ENCODE measurements at regions not wholly inside any gene's neighbourhood (a gene's known extent, or its start where the extent isn't known, plus 50 kb on each side); places are given as distances from the start of the nearest gene placed in this dataset.

- TF ChIP-seq TAF1 (conservative IDR thresholded peaks at IDR 0.05) (no peak), RXRA (IDR thresholded peaks at IDR 0.05) (no peak), HNF4A (conservative IDR thresholded peaks at IDR 0.05) (no peak), ATF3 (IDR thresholded peaks at IDR 0.05) (no peak), SP1 (IDR thresholded peaks at IDR 0.05) (no peak), RAD21 (IDR thresholded peaks at IDR 0.05) (no peak), JUND (IDR thresholded peaks at IDR 0.05) (no peak), EGR1 (IDR thresholded peaks at IDR 0.05; ENCODE audit: low read depth in 2 of 2) (no peak), REST (IDR thresholded peaks at IDR 0.05) (no peak), GABPA (IDR thresholded peaks at IDR 0.05 in 1 of 2, conservative IDR thresholded peaks at IDR 0.05 in 1 of 2) (no peak), FOXA2 (IDR thresholded peaks at IDR 0.05) (no peak)
- TF ChIP-seq, protein P1, sequence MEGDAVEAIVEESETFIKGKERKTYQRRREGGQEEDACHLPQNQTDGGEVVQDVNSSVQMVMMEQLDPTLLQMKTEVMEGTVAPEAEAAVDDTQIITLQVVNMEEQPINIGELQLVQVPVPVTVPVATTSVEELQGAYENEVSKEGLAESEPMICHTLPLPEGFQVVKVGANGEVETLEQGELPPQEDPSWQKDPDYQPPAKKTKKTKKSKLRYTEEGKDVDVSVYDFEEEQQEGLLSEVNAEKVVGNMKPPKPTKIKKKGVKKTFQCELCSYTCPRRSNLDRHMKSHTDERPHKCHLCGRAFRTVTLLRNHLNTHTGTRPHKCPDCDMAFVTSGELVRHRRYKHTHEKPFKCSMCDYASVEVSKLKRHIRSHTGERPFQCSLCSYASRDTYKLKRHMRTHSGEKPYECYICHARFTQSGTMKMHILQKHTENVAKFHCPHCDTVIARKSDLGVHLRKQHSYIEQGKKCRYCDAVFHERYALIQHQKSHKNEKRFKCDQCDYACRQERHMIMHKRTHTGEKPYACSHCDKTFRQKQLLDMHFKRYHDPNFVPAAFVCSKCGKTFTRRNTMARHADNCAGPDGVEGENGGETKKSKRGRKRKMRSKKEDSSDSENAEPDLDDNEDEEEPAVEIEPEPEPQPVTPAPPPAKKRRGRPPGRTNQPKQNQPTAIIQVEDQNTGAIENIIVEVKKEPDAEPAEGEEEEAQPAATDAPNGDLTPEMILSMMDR (IDR thresholded peaks at IDR 0.05; ENCODE audit: low read depth, low read length, missing input control) = no peak
- TF ChIP-seq, protein P2, sequence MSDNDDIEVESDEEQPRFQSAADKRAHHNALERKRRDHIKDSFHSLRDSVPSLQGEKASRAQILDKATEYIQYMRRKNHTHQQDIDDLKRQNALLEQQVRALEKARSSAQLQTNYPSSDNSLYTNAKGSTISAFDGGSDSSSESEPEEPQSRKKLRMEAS (IDR thresholded peaks at IDR 0.05) = no peak
Measured at GRCh38 chr12:58026426-58026825, 85.1 kb downstream of the ATP23 start.

All from liver (tissue), 3 donors.